Nephron (organoid): ENCODE measurements at regions not wholly inside any gene's neighbourhood (a gene's known extent, or its start where the extent isn't known, plus 50 kb on each side); places are given as distances from the start of the nearest gene placed in this dataset.

Source experiments
- H3K27ac Mint-ChIP-seq, 3 experiments: 2 replicates each; pipeline ENCODE4 v1.8.0; 2020; ENCODE audit warnings: mixed read lengths in 3 of 3, mild to moderate bottlenecking in 2 of 3, moderate library complexity in 1 of 3
- H3K27me3 Mint-ChIP-seq: 2 replicates; pipeline ENCODE4 v1.8.0; 2021; ENCODE audit warnings: low read depth, mild to moderate bottlenecking, moderate library complexity, mixed read lengths
- H3K36me3 Mint-ChIP-seq: 2 replicates; pipeline ENCODE4 v1.8.0; 2020; ENCODE audit warnings: low read depth, mixed read lengths
- H3K4me1 Mint-ChIP-seq: 2 replicates; pipeline ENCODE4 v1.8.0; 2020; ENCODE audit warnings: mixed read lengths
- H3K4me3 Mint-ChIP-seq, 3 experiments: 2 replicates each; pipeline ENCODE4 v1.8.0; 2020; ENCODE audit warnings: mild to moderate bottlenecking in 3 of 3, mixed read lengths in 3 of 3, moderate library complexity in 2 of 3
- H3K9me3 Mint-ChIP-seq: 2 replicates; pipeline ENCODE4 v1.8.0; 2020; ENCODE audit warnings: mixed read lengths
- TF ChIP-seq, protein P1 (sequence below), 3 experiments: fragments of 200-600 bp; sonication (generic); IDR thresholded peaks; one replicate each; pipeline ENCODE4 v1.5.0; 2021; ENCODE audit warnings: antibody characterized with exemption in 3 of 3; ENCODE audit not compliant: unreplicated experiment in 3 of 3

DNA sequence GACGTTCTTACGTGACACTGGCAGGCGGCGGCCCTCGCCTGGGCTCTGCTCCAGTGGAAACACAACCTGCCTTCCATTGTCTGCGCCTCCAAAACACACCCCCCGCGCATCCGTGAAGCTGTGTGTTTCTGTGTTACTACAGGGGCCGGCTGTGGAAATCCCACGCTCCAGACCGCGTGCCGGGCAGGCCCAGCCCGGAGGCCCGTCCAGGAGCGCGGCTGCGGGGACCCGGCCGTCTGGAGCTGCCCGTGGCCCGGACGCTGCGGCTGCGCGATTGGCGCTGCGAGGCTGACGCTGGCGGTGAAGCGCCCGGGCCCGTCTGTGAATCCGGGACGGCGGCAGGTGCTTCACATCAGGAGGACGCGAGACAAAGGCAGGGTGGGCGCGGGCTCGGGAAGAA is 670.3 kb upstream of the SALL3 start:
- H3K36me3 Mint-ChIP-seq = no peaks in the 10 kb centered on the region
- no peak overlapping the region for H3K27ac Mint-ChIP-seq
- TF ChIP-seq, protein P1, sequence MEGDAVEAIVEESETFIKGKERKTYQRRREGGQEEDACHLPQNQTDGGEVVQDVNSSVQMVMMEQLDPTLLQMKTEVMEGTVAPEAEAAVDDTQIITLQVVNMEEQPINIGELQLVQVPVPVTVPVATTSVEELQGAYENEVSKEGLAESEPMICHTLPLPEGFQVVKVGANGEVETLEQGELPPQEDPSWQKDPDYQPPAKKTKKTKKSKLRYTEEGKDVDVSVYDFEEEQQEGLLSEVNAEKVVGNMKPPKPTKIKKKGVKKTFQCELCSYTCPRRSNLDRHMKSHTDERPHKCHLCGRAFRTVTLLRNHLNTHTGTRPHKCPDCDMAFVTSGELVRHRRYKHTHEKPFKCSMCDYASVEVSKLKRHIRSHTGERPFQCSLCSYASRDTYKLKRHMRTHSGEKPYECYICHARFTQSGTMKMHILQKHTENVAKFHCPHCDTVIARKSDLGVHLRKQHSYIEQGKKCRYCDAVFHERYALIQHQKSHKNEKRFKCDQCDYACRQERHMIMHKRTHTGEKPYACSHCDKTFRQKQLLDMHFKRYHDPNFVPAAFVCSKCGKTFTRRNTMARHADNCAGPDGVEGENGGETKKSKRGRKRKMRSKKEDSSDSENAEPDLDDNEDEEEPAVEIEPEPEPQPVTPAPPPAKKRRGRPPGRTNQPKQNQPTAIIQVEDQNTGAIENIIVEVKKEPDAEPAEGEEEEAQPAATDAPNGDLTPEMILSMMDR (IDR thresholded peaks at IDR 0.05; ENCODE audit: unreplicated experiment in 3 of 3) = no peak
- H3K27me3 Mint-ChIP-seq = peaks cover 26% of the 10 kb centered on the region
- no peak overlapping the region for H3K4me3 Mint-ChIP-seq
- no peaks in the 10 kb centered on the region for H3K9me3 Mint-ChIP-seq
- peaks cover 30% of the 10 kb centered on the region for H3K4me1 Mint-ChIP-seq

DNA sequence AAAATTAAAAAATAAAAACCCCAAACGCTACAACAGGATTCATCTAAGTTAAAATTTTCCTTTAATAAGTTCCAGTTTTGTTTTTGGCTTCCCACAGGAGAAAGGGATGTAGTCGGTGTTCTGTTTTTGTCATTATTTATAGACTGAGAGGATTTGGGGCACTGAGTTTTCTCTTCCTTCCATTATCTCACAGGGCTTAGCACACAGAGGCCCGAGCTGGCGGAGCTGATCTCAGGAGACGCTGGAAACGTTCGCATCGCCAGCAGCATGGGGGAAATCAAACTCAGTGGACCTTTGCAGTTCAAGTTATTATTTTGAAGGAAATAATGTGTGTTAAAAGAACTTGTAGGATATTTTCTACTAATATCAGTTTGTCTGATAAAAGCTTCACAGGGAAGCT is 669.7 kb upstream of the SALL3 start:
- peaks cover 24% of the 10 kb centered on the region for H3K4me1 Mint-ChIP-seq
- H3K27ac Mint-ChIP-seq = no peak overlapping the region
- TF ChIP-seq, protein P1 (IDR thresholded peaks at IDR 0.05; ENCODE audit: unreplicated experiment in 3 of 3) = no peak
- H3K36me3 Mint-ChIP-seq = no peaks in the 10 kb centered on the region
- H3K9me3 Mint-ChIP-seq = no peaks in the 10 kb centered on the region
- H3K27me3 Mint-ChIP-seq = peaks cover 21% of the 10 kb centered on the region
- H3K4me3 Mint-ChIP-seq = no peak overlapping the region

DNA sequence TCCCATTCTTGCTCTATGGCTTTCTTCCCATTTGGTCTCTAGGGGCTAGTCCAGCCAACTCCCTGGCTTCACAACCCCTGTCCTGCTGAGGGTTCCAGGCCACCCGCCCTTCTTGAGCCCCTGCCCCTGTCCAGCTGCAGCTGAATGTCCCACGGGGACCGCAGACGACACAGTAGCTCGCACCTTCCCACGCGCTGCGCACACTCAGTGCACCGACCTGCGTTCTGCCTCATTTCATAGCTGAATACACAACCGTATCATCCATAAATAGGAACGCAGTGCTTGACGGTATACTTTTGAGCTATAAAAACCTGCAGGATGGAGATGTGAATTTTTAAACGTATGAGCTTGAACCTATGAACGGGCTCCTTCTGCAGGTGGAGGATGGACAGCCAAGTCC is 660.4 kb upstream of the SALL3 start:
- Mint-ChIP-seq H3K4me3 (no peak overlapping the region), H3K9me3 (no peaks in the 10 kb centered on the region), H3K27ac (no peak overlapping the region), H3K36me3 (no peaks in the 10 kb centered on the region), H3K4me1 (no peaks in the 10 kb centered on the region), H3K27me3 (peaks cover 9% of the 10 kb centered on the region)
- TF ChIP-seq, protein P1 (IDR thresholded peaks at IDR 0.05; ENCODE audit: unreplicated experiment in 3 of 3) = no peak

DNA sequence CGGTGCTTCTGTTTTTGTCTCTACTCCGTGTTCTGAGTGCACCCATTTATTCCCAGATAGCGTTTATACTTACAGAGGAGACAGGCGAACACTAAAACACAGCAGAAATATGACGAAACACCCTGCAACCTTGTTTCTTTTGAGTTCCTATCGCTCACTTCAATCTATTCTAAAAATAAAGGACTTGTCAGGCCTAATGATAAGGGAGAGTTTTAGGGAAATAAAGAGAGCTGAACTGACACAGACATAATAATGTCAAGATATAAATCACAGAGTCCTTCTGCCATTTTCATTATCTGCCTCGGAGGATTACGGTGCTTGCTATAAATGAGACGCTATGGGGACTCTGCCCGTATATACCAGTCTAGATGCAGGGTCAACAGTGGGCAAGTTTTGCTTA is 659.7 kb upstream of the SALL3 start:
- Mint-ChIP-seq H3K4me1 (no peaks in the 10 kb centered on the region), H3K36me3 (no peaks in the 10 kb centered on the region), H3K4me3 (no peak overlapping the region), H3K27ac (no peak overlapping the region), H3K27me3 (peaks cover 10% of the 10 kb centered on the region), H3K9me3 (no peaks in the 10 kb centered on the region)
- TF ChIP-seq, protein P1 (IDR thresholded peaks at IDR 0.05; ENCODE audit: unreplicated experiment in 3 of 3) = no peak

DNA sequence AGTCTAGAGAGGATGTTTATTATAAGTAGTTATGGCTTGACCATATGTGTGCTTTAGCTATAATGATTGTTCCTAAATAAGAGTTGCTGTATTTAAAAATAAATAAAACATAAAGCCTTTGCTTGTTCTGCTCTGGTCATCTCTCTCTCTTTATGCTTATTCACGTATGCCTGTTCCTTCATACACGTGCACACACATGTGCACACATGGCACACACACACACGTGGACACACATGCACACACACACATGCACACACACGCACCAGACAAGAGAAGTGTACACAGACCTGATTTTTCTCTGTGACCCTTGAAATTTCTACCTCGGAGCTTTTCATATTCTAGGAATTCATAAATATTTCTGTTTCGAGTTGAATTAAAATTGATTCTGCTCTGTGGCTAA is 658.2 kb upstream of the SALL3 start:
- Mint-ChIP-seq H3K4me1 (no peaks in the 10 kb centered on the region), H3K27ac (no peak overlapping the region), H3K9me3 (no peaks in the 10 kb centered on the region), H3K27me3 (peaks cover 20% of the 10 kb centered on the region), H3K4me3 (no peak overlapping the region), H3K36me3 (no peaks in the 10 kb centered on the region)
- TF ChIP-seq, protein P1 (IDR thresholded peaks at IDR 0.05; ENCODE audit: unreplicated experiment in 3 of 3) = no peak

DNA sequence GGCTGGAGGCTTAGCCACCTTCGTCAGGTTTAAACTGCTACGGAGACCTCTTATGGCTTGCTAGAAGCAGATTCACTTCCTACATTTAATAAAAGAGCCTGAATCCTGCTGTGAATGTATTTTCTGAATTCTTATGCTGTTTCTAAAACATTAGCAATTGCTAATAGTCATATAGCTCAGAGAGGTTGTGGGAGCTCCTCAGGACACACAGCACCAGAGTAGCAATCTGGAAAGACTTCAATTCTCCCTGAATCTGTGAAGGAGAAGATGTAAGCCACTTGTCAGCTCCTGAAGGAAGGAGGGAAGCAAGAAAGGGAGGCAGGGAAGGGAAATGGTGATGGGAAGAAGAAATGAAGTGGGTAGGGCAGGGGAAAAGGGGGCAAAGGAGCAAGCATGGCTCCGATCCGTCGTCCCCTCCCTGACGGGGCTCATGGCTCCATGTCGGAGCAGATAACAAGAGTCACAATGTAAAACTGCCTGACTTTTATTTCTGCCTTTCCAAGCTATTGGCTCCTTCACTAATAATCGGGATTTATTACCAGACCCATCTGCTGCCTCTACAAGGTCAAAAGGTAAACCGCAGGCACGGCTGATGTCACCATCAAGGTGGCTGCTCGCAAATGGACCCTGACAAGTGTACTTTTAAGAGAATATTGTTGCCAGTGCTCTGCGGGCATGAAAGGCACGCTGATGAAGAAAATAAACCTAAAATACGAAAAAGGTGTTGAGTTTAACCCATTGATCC is 656.0 kb upstream of the SALL3 start:
- H3K27ac Mint-ChIP-seq = no peak overlapping the region
- H3K27me3 Mint-ChIP-seq = peaks cover 20% of the 10 kb centered on the region
- TF ChIP-seq, protein P1 (IDR thresholded peaks at IDR 0.05; ENCODE audit: unreplicated experiment in 3 of 3) = no peak
- no peaks in the 10 kb centered on the region for H3K36me3 Mint-ChIP-seq
- H3K4me1 Mint-ChIP-seq = no peaks in the 10 kb centered on the region
- no peaks in the 10 kb centered on the region for H3K9me3 Mint-ChIP-seq
- H3K4me3 Mint-ChIP-seq = no peak overlapping the region
